HG02943 (cell line): ENCODE measurements at regions not wholly inside any gene's neighbourhood (a gene's known extent, or its start where the extent isn't known, plus 50 kb on each side); places are given as distances from the start of the nearest gene placed in this dataset.

Experiments
- ATAC-seq: cut with Tn5 transposase; IDR thresholded peaks from one replicate; pipeline ENCODE4 v1.9.1; 2021; ENCODE audit warnings: mild to moderate bottlenecking, low read depth, moderate library complexity; ENCODE audit not compliant: unreplicated experiment

DNA sequence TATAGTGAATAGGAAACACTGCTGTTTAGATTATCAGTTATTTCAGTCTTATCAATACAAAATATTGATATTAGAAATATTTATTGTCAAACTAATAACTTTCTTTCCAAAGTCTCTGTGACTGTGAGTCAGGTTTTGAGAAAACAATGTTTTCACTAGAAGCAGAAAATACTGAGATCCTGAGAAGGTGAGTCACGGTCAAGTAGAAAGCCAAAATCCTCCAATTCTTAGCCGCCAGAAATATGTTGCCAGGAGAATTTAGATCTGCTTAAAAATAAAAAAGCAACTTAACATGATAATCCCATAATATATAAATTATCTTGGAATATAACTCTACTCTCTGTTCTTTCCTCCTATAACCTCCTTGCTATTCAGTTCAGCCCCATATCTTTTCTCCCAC is 181.9 kb upstream of the NRXN1 start:
- ATAC-seq, result no peak

GRCh38 chr2:51212374-51212773 is 180.4 kb upstream of the NRXN1 start:
- no peak for ATAC-seq

GRCh38 chr2:51208521-51208920 is 176.6 kb upstream of the NRXN1 start:
- ATAC-seq, result no peak

DNA sequence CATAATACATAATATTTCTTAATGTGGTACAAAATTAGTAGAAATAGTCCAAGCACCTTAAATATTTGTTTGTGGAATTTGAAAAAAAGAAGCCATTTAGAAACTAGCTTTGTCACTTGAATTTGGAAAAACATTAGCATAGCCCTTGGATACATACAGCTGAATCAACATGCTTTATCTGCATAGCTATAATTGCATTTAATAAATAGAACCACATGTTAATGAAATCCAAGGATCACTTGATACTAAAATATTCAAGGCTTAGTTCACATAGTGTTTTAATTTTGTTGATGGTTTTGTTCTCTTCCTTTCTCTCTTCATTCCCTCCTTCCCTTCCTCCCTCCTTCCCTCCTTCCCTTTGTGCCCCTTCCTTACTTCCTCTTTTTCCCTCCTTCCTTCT is 169.4 kb upstream of the NRXN1 start:
- no peak for ATAC-seq

GRCh38 chr2:51194656-51195055 is 162.7 kb upstream of the NRXN1 start:
- ATAC-seq, result no peak

DNA sequence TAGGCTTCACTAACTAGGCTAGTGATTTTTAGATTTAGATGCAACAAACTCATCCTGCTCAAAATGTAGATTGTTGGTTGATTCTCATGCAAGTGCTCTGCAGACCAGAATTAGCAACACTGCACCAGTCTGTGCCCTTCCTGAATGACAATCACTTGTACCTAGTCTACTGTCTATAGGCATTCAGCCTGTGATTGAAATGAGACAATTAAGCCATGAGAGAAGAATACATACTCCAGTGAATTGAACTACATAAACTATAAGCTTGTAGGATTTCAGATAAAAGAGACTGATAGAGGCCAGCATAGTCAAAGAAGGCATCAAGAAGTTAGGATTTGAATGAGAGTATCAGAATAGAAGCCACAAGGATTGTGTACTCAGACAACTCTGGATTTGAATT is 138.3 kb upstream of the NRXN1 start:
- ATAC-seq, result no peak

DNA sequence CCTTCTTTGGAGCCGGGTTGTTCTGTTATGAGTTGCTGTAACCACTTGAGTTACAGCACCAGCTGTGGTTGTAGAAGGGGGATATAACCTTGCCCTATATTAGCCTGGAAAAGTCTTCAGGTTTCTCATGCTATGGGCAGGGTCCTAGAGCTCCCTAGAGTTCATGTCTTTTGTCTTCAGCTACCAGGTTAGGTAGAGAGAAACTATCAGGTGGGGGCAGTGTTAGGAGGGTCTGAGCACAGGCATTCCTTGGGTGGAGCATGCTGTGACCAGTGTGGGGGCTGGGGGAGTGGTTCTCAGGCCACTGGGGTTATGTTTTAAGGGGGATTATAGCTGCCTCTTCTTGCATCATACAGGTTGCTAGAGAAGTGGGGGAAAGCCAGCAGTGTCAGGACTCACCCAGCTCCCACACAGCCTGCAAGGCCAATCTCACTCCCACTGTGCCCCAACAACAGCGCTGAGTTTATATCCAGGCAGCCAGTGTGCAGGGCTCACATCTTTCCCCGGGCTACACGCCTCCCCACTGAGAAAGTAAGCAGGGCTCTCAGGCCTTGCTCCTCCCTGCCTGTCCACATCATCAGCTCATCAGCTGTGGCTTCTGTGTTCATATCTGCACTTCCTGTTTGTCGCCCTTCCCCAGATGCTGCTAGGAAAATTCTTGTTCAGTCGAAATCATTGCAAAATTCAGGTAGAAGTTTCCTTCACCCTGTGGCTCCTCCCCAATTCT is 133.8 kb upstream of the NRXN1 start:
- ATAC-seq, result no peak

DNA sequence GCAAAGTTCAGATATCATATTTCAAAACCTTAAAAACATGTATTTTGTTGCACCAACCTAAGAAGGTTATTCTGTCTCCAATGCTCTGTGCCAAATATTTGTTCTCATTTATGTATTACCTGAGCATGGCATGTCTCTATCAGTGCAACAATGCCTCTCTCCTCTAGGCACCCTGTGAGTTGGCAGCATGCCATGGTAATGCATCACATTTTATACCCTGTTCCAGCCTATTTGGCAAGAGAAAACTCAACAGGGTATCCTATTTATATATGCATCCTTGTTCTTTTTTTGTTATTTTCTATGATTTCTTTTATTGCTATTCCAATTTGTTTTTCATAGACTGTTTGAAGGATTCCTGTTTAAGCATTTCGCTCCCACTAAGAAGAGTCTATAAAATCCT is 126.3 kb upstream of the NRXN1 start:
- no peak for ATAC-seq

GRCh38 chr2:51153236-51153635 is 121.3 kb upstream of the NRXN1 start:
- ATAC-seq, result no peak

- no peak for ATAC-seq
These were observed 119.7 kb upstream of the NRXN1 start for GRCh38 chr2:51151490-51152140.

DNA sequence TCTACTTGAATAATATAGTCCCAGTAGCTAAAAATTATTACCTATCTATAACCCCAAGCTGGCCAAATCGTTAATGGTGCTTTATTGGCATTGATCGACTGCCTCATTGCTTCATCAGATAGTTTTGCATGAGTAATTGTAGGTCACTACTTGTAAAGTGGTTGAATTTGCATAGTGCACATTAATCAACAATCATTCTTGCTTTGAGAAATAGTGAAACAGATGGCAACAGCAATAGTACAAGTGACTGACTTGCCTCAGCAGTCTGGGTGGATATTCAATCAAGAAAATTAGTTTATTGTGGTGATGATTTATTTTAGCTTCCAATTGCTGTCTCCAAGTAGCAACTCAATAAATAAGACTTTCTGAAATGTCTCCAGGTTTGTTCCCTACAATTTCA is 117.8 kb upstream of the NRXN1 start:
- ATAC-seq, result no peak

DNA sequence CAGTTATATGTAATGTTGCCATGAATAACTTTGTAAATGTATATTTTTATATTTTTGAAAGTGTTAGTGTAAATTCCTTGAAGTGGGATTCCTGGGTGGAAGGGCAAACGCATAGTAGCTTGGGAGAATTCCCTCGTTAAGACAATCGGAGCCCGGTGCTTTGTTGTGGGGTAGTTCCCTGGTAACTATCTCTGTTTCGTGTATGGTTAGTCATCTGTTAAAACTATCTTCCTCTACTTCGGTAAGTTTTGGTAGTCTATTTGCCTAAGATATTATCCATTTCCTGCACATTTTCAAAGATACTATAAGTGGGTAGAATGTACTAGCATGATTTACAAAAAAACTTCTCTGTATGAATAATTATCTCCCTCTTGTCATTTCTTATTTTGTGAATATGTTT is 113.8 kb upstream of the NRXN1 start:
- ATAC-seq, result no peak

- ATAC-seq, result no peak
These were observed 88.9 kb upstream of the NRXN1 start for GRCh38 chr2:51120754-51121280.

- ATAC-seq, result no peak
These were observed 79.6 kb upstream of the NRXN1 start for GRCh38 chr2:51111532-51111931.

- no peak for ATAC-seq
These were observed 76.9 kb upstream of the NRXN1 start for GRCh38 chr2:51108794-51109193.

DNA sequence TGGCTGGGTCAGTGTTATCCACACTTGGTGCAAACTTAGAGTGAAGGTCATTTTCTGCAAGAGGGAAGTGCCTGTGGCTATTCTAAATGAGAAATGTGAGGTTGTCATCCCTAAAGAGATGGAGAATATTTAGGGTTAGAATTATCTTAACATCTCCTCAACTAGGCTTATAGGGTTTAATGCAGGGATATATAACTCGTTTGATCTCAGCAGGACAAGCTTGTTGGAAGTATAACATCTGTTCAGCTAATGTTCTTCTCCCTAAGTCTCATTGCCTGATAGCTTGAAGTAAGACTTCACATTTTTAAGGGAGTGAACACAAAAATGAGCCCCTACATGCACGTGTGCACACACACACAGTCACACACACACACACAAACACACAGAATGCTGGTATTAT is 75.9 kb upstream of the NRXN1 start:
- no peak for ATAC-seq

- ATAC-seq, result no peak
These were observed 73.9 kb upstream of the NRXN1 start for GRCh38 chr2:51105811-51106210.

DNA sequence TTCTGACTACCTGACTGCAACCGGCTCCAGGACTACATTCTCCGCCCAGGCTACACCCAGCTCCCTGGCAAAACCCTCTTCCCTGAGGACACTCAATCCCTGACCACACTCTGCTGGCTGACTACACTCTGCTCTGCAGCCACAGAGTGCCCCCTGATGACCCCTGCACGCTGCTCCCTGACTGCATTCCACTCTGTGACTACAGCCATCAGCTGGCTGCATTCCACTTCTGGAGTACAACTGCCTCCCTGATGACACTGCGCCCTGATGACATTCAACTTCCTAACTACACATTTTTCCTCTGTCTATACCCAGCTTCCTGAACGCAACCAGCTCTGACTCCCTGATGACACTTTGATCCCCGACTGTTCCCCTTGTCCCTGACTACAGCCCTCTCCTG is 71.3 kb upstream of the NRXN1 start:
- ATAC-seq, result no peak

- ATAC-seq, result no peak
These were observed 61.1 kb upstream of the NRXN1 start for GRCh38 chr2:51093016-51093415.

- ATAC-seq, result no peak
These were observed 53.6 kb upstream of the NRXN1 start for GRCh38 chr2:51085420-51086068.

DNA sequence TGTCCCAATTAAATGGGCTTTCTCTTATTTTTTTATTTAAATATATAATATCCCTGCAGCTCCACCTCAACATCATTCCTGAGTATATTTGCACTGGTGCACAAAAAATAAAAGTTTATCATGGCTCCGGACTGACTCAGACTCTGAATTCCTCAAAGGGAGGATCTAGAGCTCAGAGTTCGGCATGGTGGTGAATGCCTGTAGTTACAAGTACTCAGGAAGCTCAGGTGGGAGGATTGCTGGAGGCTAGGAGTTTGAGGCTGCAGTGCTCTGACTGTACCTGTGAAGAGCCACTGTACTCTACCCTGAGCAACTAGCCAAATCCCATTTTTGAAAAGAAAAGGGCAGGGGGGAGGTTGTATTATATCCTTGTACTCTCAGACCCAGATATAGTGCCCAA is 52.8 kb upstream of the NRXN1 start:
- no peak for ATAC-seq
